ENCODE measurements at regions not wholly inside any gene's neighbourhood (a gene's known extent, or its start where the extent isn't known, plus 50 kb on each side); places are given as distances from the start of the nearest gene placed in this dataset.

GRCh38 chr3:36257158-36257852 is 123.0 kb upstream of the STAC start:
- no peak for TF ChIP-seq CREB5 (CRISPR knock-in tag; IDR thresholded peaks at IDR 0.05; ENCODE audit: low read depth)
- no peak for ATAC-seq

- ATAC-seq: no peak
- TF ChIP-seq ZNF70 (CRISPR knock-in tag; IDR thresholded peaks at IDR 0.05): no peak
- TF ChIP-seq ZFP30 (CRISPR knock-in tag; IDR thresholded peaks at IDR 0.05): no peak
These were observed 121.9 kb upstream of the STAC start for GRCh38 chr3:36258421-36258820.

- TF ChIP-seq ZNF70 (CRISPR knock-in tag; IDR thresholded peaks at IDR 0.05) (no peak), CSRNP3 (CRISPR knock-in tag; IDR thresholded peaks at IDR 0.05) (no peak), ZNF565 (CRISPR knock-in tag; conservative IDR thresholded peaks at IDR 0.05; ENCODE audit: low read depth) (no peak), RARB (CRISPR knock-in tag; IDR thresholded peaks at IDR 0.05) (no peak)
- peak; percentile 59; the same call in 1 of the 3 replicates for ATAC-seq
These were observed 120.7 kb upstream of the STAC start for GRCh38 chr3:36259580-36259979.

GRCh38 chr3:36269274-36269673 is 111.0 kb upstream of the STAC start:
- TF ChIP-seq ZFP3 (CRISPR knock-in tag; IDR thresholded peaks at IDR 0.05) (no peak), POU6F1 (CRISPR knock-in tag; IDR thresholded peaks at IDR 0.05; ENCODE audit: borderline replicate concordance, low read depth) (no peak), ZC3H10 (CRISPR knock-in tag; IDR thresholded peaks at IDR 0.05) (no peak), PATZ1 (CRISPR knock-in tag; IDR thresholded peaks at IDR 0.05; ENCODE audit: borderline replicate concordance) (no peak), PPARA (CRISPR knock-in tag; IDR thresholded peaks at IDR 0.05; ENCODE audit: borderline replicate concordance) (no peak), TOX (CRISPR knock-in tag; IDR thresholded peaks at IDR 0.05; ENCODE audit: borderline replicate concordance) (no peak), ARNTL (CRISPR knock-in tag; IDR thresholded peaks at IDR 0.05; ENCODE audit: borderline replicate concordance, low read depth) (no peak), CREB5 (CRISPR knock-in tag; IDR thresholded peaks at IDR 0.05; ENCODE audit: low read depth) (no peak)
- ATAC-seq: no peak

GRCh38 chr3:36282766-36283165 is 97.5 kb upstream of the STAC start:
- ATAC-seq: no peak

More at GRCh38 chr3:36282766-36283165, 97.5 kb upstream of the STAC start:
- no peak for TF ChIP-seq ZFP30 (CRISPR knock-in tag; IDR thresholded peaks at IDR 0.05)
- TF ChIP-seq CREB5 (CRISPR knock-in tag; IDR thresholded peaks at IDR 0.05; ENCODE audit: low read depth): no peak
